ENCODE measurements at regions not wholly inside any gene's neighbourhood (a gene's known extent, or its start where the extent isn't known, plus 50 kb on each side); places are given as distances from the start of the nearest gene placed in this dataset.
"Not testable (repeated sequence)": the region's sequence is repeated elsewhere in the genome, so short reads cannot be mapped to it uniquely, and the experiment has no call there.

GRCh38 chr20:25857091-25857788, 160.6 kb upstream of the ZNF337 start:
- ATAC-seq; DNase-seq; intact Hi-C loops (cut with DNase I): not testable (repeated sequence)

GRCh38 chr20:25856256-25856884, 159.7 kb upstream of the ZNF337 start:
- ATAC-seq (no peak), DNase-seq (no peak)
- intact Hi-C loops (cut with DNase I): no loop called here

GRCh38 chr20:25855451-25856156, 159.0 kb upstream of the ZNF337 start:
- ATAC-seq; intact Hi-C loops (cut with DNase I): not testable (repeated sequence)

GRCh38 chr20:25854666-25855065, 158.0 kb upstream of the ZNF337 start:
- ATAC-seq; intact Hi-C loops (cut with DNase I); DNase-seq: not testable (repeated sequence)

More at GRCh38 chr20:25855451-25856156, 159.0 kb upstream of the ZNF337 start:
- DNase-seq: not testable (repeated sequence)

GRCh38 chr20:25853718-25854388, 157.2 kb upstream of the ZNF337 start:
- peak; percentile 91 for DNase-seq
- ATAC-seq: peak; percentile 86 to 90
- intact Hi-C loops (cut with DNase I): not testable (repeated sequence)

- intact Hi-C loops (cut with DNase I): not testable (repeated sequence)
- ATAC-seq: peak in 1 of 2 donors; percentile 20
These were observed 156.5 kb upstream of the ZNF337 start for GRCh38 chr20:25852968-25853717.

GRCh38 chr20:25850133-25850532, 153.5 kb upstream of the ZNF337 start:
- ATAC-seq; intact Hi-C loops (cut with DNase I); DNase-seq: not testable (repeated sequence)

More at GRCh38 chr20:25852968-25853717, 156.5 kb upstream of the ZNF337 start:
- DNase-seq: not testable (repeated sequence)

- DNase-seq: no peak
These were observed 151.6 kb upstream of the ZNF337 start for GRCh38 chr20:25848222-25848621.

GRCh38 chr20:25844640-25845039, 148.0 kb upstream of the ZNF337 start:
- DNase-seq; intact Hi-C loops (cut with DNase I): not testable (repeated sequence)
- peak; percentile 54 to 76 for ATAC-seq

More at GRCh38 chr20:25848222-25848621, 151.6 kb upstream of the ZNF337 start:
- no peak for ATAC-seq
- intact Hi-C loops (cut with DNase I): no loop called here

GRCh38 chr20:25813511-25813910, 116.9 kb upstream of the ZNF337 start:
- DNase-seq; intact Hi-C loops (cut with DNase I); ATAC-seq: not testable (repeated sequence)

GRCh38 chr20:25798174-25798993, 101.7 kb upstream of the ZNF337 start:
- ATAC-seq: peak; percentile 37 to 71
- intact Hi-C loops (cut with DNase I); DNase-seq: not testable (repeated sequence)

- intact Hi-C loops (cut with DNase I); ATAC-seq; DNase-seq: not testable (repeated sequence)
These were observed 100.4 kb upstream of the ZNF337 start for GRCh38 chr20:25797062-25797461.

GRCh38 chr20:25777241-25777640, 80.6 kb upstream of the ZNF337 start:
- DNase-seq; ATAC-seq; intact Hi-C loops (cut with DNase I): not testable (repeated sequence)

GRCh38 chr20:25774711-25775110, 78.1 kb upstream of the ZNF337 start:
- ATAC-seq; intact Hi-C loops (cut with DNase I); DNase-seq: not testable (repeated sequence)

- ATAC-seq; intact Hi-C loops (cut with DNase I); DNase-seq: not testable (repeated sequence)
These were observed 77.5 kb upstream of the ZNF337 start for GRCh38 chr20:25774203-25774602.

- ATAC-seq; DNase-seq; intact Hi-C loops (cut with DNase I): not testable (repeated sequence)
These were observed 75.8 kb upstream of the ZNF337 start for GRCh38 chr20:25772437-25772836.

GRCh38 chr20:25771818-25772217, 75.2 kb upstream of the ZNF337 start:
- DNase-seq; intact Hi-C loops (cut with DNase I); ATAC-seq: not testable (repeated sequence)
